Fibroblast of villous mesenchyme (primary cell): ENCODE measurements at regions not wholly inside any gene's neighbourhood (a gene's known extent, or its start where the extent isn't known, plus 50 kb on each side); places are given as distances from the start of the nearest gene placed in this dataset.
"Not testable (repeated sequence)": the region's sequence is repeated elsewhere in the genome, so short reads cannot be mapped to it uniquely, and the experiment has no call there.

Experiments used
- DNase-seq: peaks from one replicate; pipeline ENCODE4 v3.0.0-alpha.2; 2010; ENCODE audit warnings: low read depth
- H3K4me3 ChIP-seq: 2 replicates; pipeline ENCODE4 v1.5.1; 2011; ENCODE audit warnings: low read depth, mild to moderate bottlenecking, low read length
- CTCF ChIP-seq: IDR thresholded peaks from 2 replicates; pipeline ENCODE4 v1.5.1; 2012; ENCODE audit warnings: low read depth, mild to moderate bottlenecking, low read length; ENCODE audit not compliant: insufficient read depth

GRCh38 chr3:192968901-192969300 lies 51.2 kb upstream of the MB21D2 start:
- DNase-seq: peak; percentile 32
- not testable (repeated sequence) for H3K4me3 ChIP-seq

- TF ChIP-seq CTCF: no peak
- H3K4me3 ChIP-seq: no peak overlapping the region
- no peak for DNase-seq
Observed at GRCh38 chr3:192980632-192981031, 63.0 kb upstream of the MB21D2 start.

GRCh38 chr3:192986379-192986778 lies 68.7 kb upstream of the MB21D2 start:
- no peak for DNase-seq
- no peak for TF ChIP-seq CTCF

GRCh38 chr3:192991356-192991755 lies 73.7 kb upstream of the MB21D2 start:
- no peak for TF ChIP-seq CTCF
- no peak overlapping the region for H3K4me3 ChIP-seq
- no peak for DNase-seq

More at GRCh38 chr3:192986379-192986778, 68.7 kb upstream of the MB21D2 start:
- no peak overlapping the region for H3K4me3 ChIP-seq

GRCh38 chr3:192992361-192992760 lies 74.7 kb upstream of the MB21D2 start:
- no peak for DNase-seq
- no peak overlapping the region for H3K4me3 ChIP-seq
- no peak for TF ChIP-seq CTCF

- TF ChIP-seq CTCF: no peak
- no peak overlapping the region for H3K4me3 ChIP-seq
- DNase-seq: no peak
Observed at GRCh38 chr3:192993411-192993810, 75.8 kb upstream of the MB21D2 start.

GRCh38 chr3:193001113-193001512 lies 83.5 kb upstream of the MB21D2 start:
- DNase-seq: peak; percentile 8

GRCh38 chr3:193003624-193004023 lies 86.0 kb upstream of the MB21D2 start:
- DNase-seq, H3K4me3 ChIP-seq: not testable (repeated sequence)

More at GRCh38 chr3:193001113-193001512, 83.5 kb upstream of the MB21D2 start:
- H3K4me3 ChIP-seq: not testable (repeated sequence)

GRCh38 chr3:193008654-193009053 lies 91.0 kb upstream of the MB21D2 start:
- H3K4me3 ChIP-seq: no peak overlapping the region
- DNase-seq: no peak
- TF ChIP-seq CTCF: no peak
